ENCODE measurements at regions not wholly inside any gene's neighbourhood (a gene's known extent, or its start where the extent isn't known, plus 50 kb on each side); places are given as distances from the start of the nearest gene placed in this dataset.

GRCh38 chr2:175621821-175622220 is 380.2 kb downstream of the LNPK start:
- H3K79me2 ChIP-seq (ENCODE audit: insufficient read depth, low read length): no peaks in the 10 kb centered on the region
- ATAC-seq (peak; percentile 94), DNase-seq (ENCODE audit: low read depth, low spot score) (peak; percentile 12)
- H3K36me3 ChIP-seq (ENCODE audit: control insufficient read depth in 1 of 2, insufficient read depth in 2 of 2, low read length in 2 of 2): no peaks in the 10 kb centered on the region
- H3K9ac ChIP-seq (ENCODE audit: low read length): no peak overlapping the region
- H2AFZ ChIP-seq (ENCODE audit: low read depth, low read length, poor library complexity, severe bottlenecking): no peak overlapping the region
- no peaks in the 10 kb centered on the region for H4K20me1 ChIP-seq (ENCODE audit: insufficient read depth)
- no peaks in the 10 kb centered on the region for H3K9me2 ChIP-seq (ENCODE audit: insufficient read depth)
- no peaks in the 10 kb centered on the region for H3K9me3 ChIP-seq (ENCODE audit: control insufficient read depth in 1 of 2, insufficient read depth in 1 of 2, low read depth in 1 of 2, low read length in 2 of 2)
- H3K27ac ChIP-seq (ENCODE audit: low read depth, low read length): no peak overlapping the region
- no peaks in the 10 kb centered on the region for H3K4me1 ChIP-seq (ENCODE audit: control insufficient read depth in 1 of 2, insufficient read depth in 2 of 2, low read length in 2 of 2)
- ChIA-PET CTCF (no interaction called here), RAD21 (ENCODE audit: low non-redundant PET in 1 of 2, low total read pairs in 2 of 2, uncharacterized antibody in 2 of 2, unreplicated experiment in 2 of 2) (no interaction called here), POLR2A (no interaction called here)
- intact Hi-C loops (cut with micrococcal nuclease): no loop called here
- H3K4me2 ChIP-seq (ENCODE audit: low read length): no peak overlapping the region
- BruUV-seq (replicated peaks): no TSS peak
- peak in 2 of 3 experiments; percentile 42 to 44; a peak in 3 of 6 replicates for TF ChIP-seq CTCF (IDR thresholded peaks at IDR 0.05 in 2 of 3, conservative IDR thresholded peaks at IDR 0.05 in 1 of 3; ENCODE audit: borderline replicate concordance in 1 of 3, insufficient read depth in 1 of 3, low read depth in 2 of 3, low read length in 2 of 3)
- TF ChIP-seq FOSL1 (IDR thresholded peaks at IDR 0.05; ENCODE audit: low read depth): no peak
- TF ChIP-seq RAD21 (IDR thresholded peaks at IDR 0.05; ENCODE audit: low read depth): 0 out of 2 replicates have a peak, but pooled peaks have one; percentile 11
- no peaks in the 10 kb centered on the region for H3K27me3 ChIP-seq (ENCODE audit: insufficient read depth, low read length)
- H3K4me3 ChIP-seq (replicated peaks in 1 of 2; ENCODE audit: low read depth in 1 of 2, low read length in 2 of 2): no peak overlapping the region

GRCh38 chr2:175620106-175620505 is 382.0 kb downstream of the LNPK start:
- intact Hi-C loops (cut with micrococcal nuclease): no loop called here
- no peaks in the 10 kb centered on the region for H3K27me3 ChIP-seq (ENCODE audit: insufficient read depth, low read length)
- H3K36me3 ChIP-seq (ENCODE audit: control insufficient read depth in 1 of 2, insufficient read depth in 2 of 2, low read length in 2 of 2): no peaks in the 10 kb centered on the region
- no peaks in the 10 kb centered on the region for H3K4me1 ChIP-seq (ENCODE audit: control insufficient read depth in 1 of 2, insufficient read depth in 2 of 2, low read length in 2 of 2)
- no peak overlapping the region for H3K27ac ChIP-seq (ENCODE audit: low read depth, low read length)
- ChIA-PET RAD21 (ENCODE audit: low non-redundant PET in 1 of 2, low total read pairs in 2 of 2, uncharacterized antibody in 2 of 2, unreplicated experiment in 2 of 2) (no interaction called here), POLR2A (no interaction called here), CTCF (no interaction called here)
- DNase-seq (ENCODE audit: low read depth, low spot score): no peak
- no TSS peak for BruUV-seq (replicated peaks)
- H3K9me2 ChIP-seq (ENCODE audit: insufficient read depth): no peaks in the 10 kb centered on the region
- no peak overlapping the region for H3K4me2 ChIP-seq (ENCODE audit: low read length)
- H3K4me3 ChIP-seq (replicated peaks in 1 of 2; ENCODE audit: low read depth in 1 of 2, low read length in 2 of 2): no peak overlapping the region
- no peak for ATAC-seq
- H3K9ac ChIP-seq (ENCODE audit: low read length): no peak overlapping the region
- no peak overlapping the region for H2AFZ ChIP-seq (ENCODE audit: low read depth, low read length, poor library complexity, severe bottlenecking)
- no peaks in the 10 kb centered on the region for H3K9me3 ChIP-seq (ENCODE audit: control insufficient read depth in 1 of 2, insufficient read depth in 1 of 2, low read depth in 1 of 2, low read length in 2 of 2)
- no peaks in the 10 kb centered on the region for H4K20me1 ChIP-seq (ENCODE audit: insufficient read depth)
- H3K79me2 ChIP-seq (ENCODE audit: insufficient read depth, low read length): no peaks in the 10 kb centered on the region
- TF ChIP-seq EZH2phosphoT487 (IDR thresholded peaks at IDR 0.05; ENCODE audit: borderline replicate concordance): no peak
- no peak for TF ChIP-seq TCF7L2 (IDR thresholded peaks at IDR 0.05; ENCODE audit: borderline replicate concordance, extremely low read depth, insufficient read depth, insufficient read length)
- no peak for TF ChIP-seq CBX3 (IDR thresholded peaks at IDR 0.05; ENCODE audit: low read depth)
- no peak for TF ChIP-seq ATF3 (IDR thresholded peaks at IDR 0.05)
- no peak for TF ChIP-seq ZBTB33 (IDR thresholded peaks at IDR 0.05; ENCODE audit: extremely low read depth, insufficient replicate concordance, low read length)
- no peak for TF ChIP-seq YY1 (IDR thresholded peaks at IDR 0.05; ENCODE audit: extremely low read depth, insufficient replicate concordance, low read depth, low read length)
- TF ChIP-seq SP1 (IDR thresholded peaks at IDR 0.05; ENCODE audit: low read depth): no peak
- TF ChIP-seq FOSL1 (IDR thresholded peaks at IDR 0.05; ENCODE audit: low read depth): no peak
- TF ChIP-seq CTCF (IDR thresholded peaks at IDR 0.05 in 2 of 3, conservative IDR thresholded peaks at IDR 0.05 in 1 of 3; ENCODE audit: borderline replicate concordance in 1 of 3, insufficient read depth in 1 of 3, low read depth in 2 of 3, low read length in 2 of 3): no peak
- TF ChIP-seq MAX (IDR thresholded peaks at IDR 0.05): no peak
- TF ChIP-seq EZH2 (IDR thresholded peaks at IDR 0.05): no peak
- TF ChIP-seq EGR1 (IDR thresholded peaks at IDR 0.05; ENCODE audit: low read depth): no peak
- no peak for TF ChIP-seq ZFX (IDR thresholded peaks at IDR 0.05)
